ENCODE measurements at regions not wholly inside any gene's neighbourhood (a gene's known extent, or its start where the extent isn't known, plus 50 kb on each side); places are given as distances from the start of the nearest gene placed in this dataset.

GRCh38 chr4:41360921-41361793, 104.4 kb downstream of the UCHL1 start:
- no peak overlapping the region for H3K56ac ChIP-seq (ENCODE audit: insufficient read length, low read depth, low read length)
- H3K4me2 ChIP-seq (ENCODE audit: insufficient read depth, insufficient read length, low read length) = peak overlapping the region; percentile 56
- H3K79me2 ChIP-seq (ENCODE audit: insufficient read depth, low read length) = no peaks in the 10 kb centered on the region
- DNase-seq = peak; percentile 55
- H4K8ac ChIP-seq (replicated peaks; ENCODE audit: insufficient read length, low read depth, low read length) = no peak overlapping the region
- no peak overlapping the region for H2BK5ac ChIP-seq (ENCODE audit: insufficient read length, low read length)
- H3K9ac ChIP-seq (ENCODE audit: extremely low read depth, insufficient read length, low read length) = no peak overlapping the region
- no peak overlapping the region for H4K5ac ChIP-seq (ENCODE audit: insufficient read length, low read depth, low read length)
- H2BK15ac ChIP-seq (ENCODE audit: low read depth, low read length) = no peak overlapping the region
- no peak overlapping the region for H4K91ac ChIP-seq (ENCODE audit: insufficient read length, low read depth, low read length)
- H2BK12ac ChIP-seq (ENCODE audit: insufficient read length, low read depth, low read length) = no peak overlapping the region
- H3K9me3 ChIP-seq (ENCODE audit: control insufficient read depth, low read depth, low read length) = no peaks in the 10 kb centered on the region
- no peak overlapping the region for H3K23ac ChIP-seq (ENCODE audit: insufficient read length, low read depth, low read length)
- H2AFZ ChIP-seq (ENCODE audit: low read length) = no peak overlapping the region
- H2BK20ac ChIP-seq (ENCODE audit: low read depth, low read length, poor library complexity, severe bottlenecking) = no peak overlapping the region
- H3K9me3 Mint-ChIP-seq = no peaks in the 10 kb centered on the region; a peak in 3 of 5 replicates
- peaks cover 19% of the 10 kb centered on the region for H3K23me2 ChIP-seq (ENCODE audit: insufficient read length, low read depth, low read length, poor library complexity, severe bottlenecking)
- H3K18ac ChIP-seq (ENCODE audit: insufficient read length, low read depth, low read length) = no peak overlapping the region
- H3K14ac ChIP-seq (ENCODE audit: insufficient read depth, low read length) = no peak overlapping the region
- H2AK5ac ChIP-seq (ENCODE audit: insufficient read length, low read length) = no peak overlapping the region
- H3K36me3 Mint-ChIP-seq (ENCODE audit: insufficient read depth in 1 of 3, low read depth in 3 of 3) = no peaks in the 10 kb centered on the region
- H3K4me1 Mint-ChIP-seq = peaks cover 49 to 53% of the 10 kb centered on the region in 2 experiments
- no peak overlapping the region for H2BK120ac ChIP-seq (ENCODE audit: low read depth, low read length, poor library complexity, severe bottlenecking)
- no peak overlapping the region; a peak in 1 of 7 replicates for H3K27ac Mint-ChIP-seq
- no peaks in the 10 kb centered on the region for H4K20me1 ChIP-seq (ENCODE audit: control insufficient read depth, insufficient read depth, insufficient read length)
- no CpG with 5 or more reads among the region's 64 CpGs for WGBS (ENCODE audit: extremely low coverage, insufficient read length, low lambda C conversion rate)
- no peak overlapping the region for H3T11ph ChIP-seq (ENCODE audit: low read length)
- peaks cover 8% of the 10 kb centered on the region for H3K4me1 ChIP-seq (ENCODE audit: insufficient read depth, low read length)
- no peak overlapping the region for H3K4ac ChIP-seq (ENCODE audit: low read depth, low read length)
- H3K4me3 Mint-ChIP-seq = peak overlapping the region; percentile 61 to 81
- peaks cover 95% of the 10 kb centered on the region for H3K27me3 Mint-ChIP-seq (ENCODE audit: low read depth)
- no peak overlapping the region for H3K27ac ChIP-seq (ENCODE audit: insufficient read length, low read depth, low read length)
- TF ChIP-seq CTCF (conservative IDR thresholded peaks at IDR 0.05) = no peak
- peaks cover 48% of the 10 kb centered on the region for H3K27me3 ChIP-seq (ENCODE audit: insufficient read depth, low read length)
- no peaks in the 10 kb centered on the region for H3K79me1 ChIP-seq (ENCODE audit: insufficient read depth, low read depth, low read length, poor library complexity, severe bottlenecking)
